Keratinocyte (primary cell): ENCODE measurements at regions not wholly inside any gene's neighbourhood (a gene's known extent, or its start where the extent isn't known, plus 50 kb on each side); places are given as distances from the start of the nearest gene placed in this dataset.
"Not testable (repeated sequence)": the region's sequence is repeated elsewhere in the genome, so short reads cannot be mapped to it uniquely, and the experiment has no call there.

Experiments used
- DNase-seq: peaks from one replicate; pipeline ENCODE4 v3.0.0-alpha.2; 2011; ENCODE audit warnings: low read depth, missing footprints, low spot score
- FAIRE-seq: peaks from 2 replicates; lab custom pipeline; 2011; peaks lifted over from hg19 to GRCh38; lab: Jason Lieb, UNC
- H2AFZ ChIP-seq: 2 replicates; pipeline ENCODE4 v1.6.0; 2012; ENCODE audit warnings: low read length, control low read depth, inconsistent platforms; ENCODE audit not compliant: control insufficient read depth
- H3K27ac ChIP-seq: 2 replicates; pipeline ENCODE4 v1.5.1; 2011; ENCODE audit warnings: low read length; ENCODE audit not compliant: control insufficient read depth, insufficient read depth
- H3K27me3 ChIP-seq: 3 replicates; pipeline ENCODE4 v1.6.0; 2011; ENCODE audit warnings: low read length; ENCODE audit not compliant: control insufficient read depth, insufficient read depth; ENCODE audit errors: extremely low read depth
- H3K36me3 ChIP-seq, 2 experiments: 2 replicates in 1 of 2; 3 replicates in 1 of 2; pipeline ENCODE4 v1.5.1; 2011; ENCODE audit warnings: low read length in 2 of 2, mild to moderate bottlenecking in 1 of 2; ENCODE audit not compliant: control insufficient read depth in 2 of 2, insufficient read depth in 2 of 2; ENCODE audit errors: extremely low read depth in 1 of 2
- H3K4me1 ChIP-seq: 3 replicates; pipeline ENCODE4 v1.5.1; 2011; ENCODE audit warnings: low read length; ENCODE audit not compliant: control insufficient read depth, insufficient read depth; ENCODE audit errors: extremely low read depth
- H3K4me2 ChIP-seq: 3 replicates; pipeline ENCODE4 v1.6.0; 2011; ENCODE audit warnings: low read depth, low read length; ENCODE audit not compliant: control insufficient read depth, insufficient read depth; ENCODE audit errors: extremely low read depth
- H3K4me3 ChIP-seq, 3 experiments: fragments of 200-600 bp in 1 of 3; sonication (generic) in 1 of 3; 2 replicates in 2 of 3; 3 replicates in 1 of 3; pipeline ENCODE4 v1.5.1; 2011 to 2016; ENCODE audit warnings: low read length in 3 of 3, mild to moderate bottlenecking in 3 of 3, control low read depth in 2 of 3, inconsistent platforms in 1 of 3, low read depth in 1 of 3, mixed read lengths in 1 of 3, mixed run types in 1 of 3, moderate library complexity in 1 of 3; ENCODE audit not compliant: control insufficient read depth in 2 of 3, insufficient read depth in 2 of 3; ENCODE audit errors: extremely low read depth in 1 of 3
- H3K79me2 ChIP-seq: 2 replicates; pipeline ENCODE4 v1.6.0; 2012; ENCODE audit warnings: low read length; ENCODE audit not compliant: control insufficient read depth, insufficient read depth
- H3K9ac ChIP-seq: 3 replicates; pipeline ENCODE4 v1.6.0; 2011; ENCODE audit warnings: low read length; ENCODE audit not compliant: control insufficient read depth, insufficient read depth; ENCODE audit errors: extremely low read depth
- H3K9me1 ChIP-seq: 3 replicates; pipeline ENCODE4 v1.6.0; 2011; ENCODE audit warnings: low read length; ENCODE audit not compliant: control insufficient read depth, insufficient read depth; ENCODE audit errors: extremely low read depth
- H3K9me3 ChIP-seq: 2 replicates; pipeline ENCODE4 v1.5.1; 2012; ENCODE audit warnings: low read depth, low read length; ENCODE audit not compliant: control insufficient read depth
- H4K20me1 ChIP-seq: 3 replicates; pipeline ENCODE4 v1.6.0; 2011; ENCODE audit warnings: low read length; ENCODE audit not compliant: control insufficient read depth, insufficient read depth; ENCODE audit errors: extremely low read depth
- EZH2 ChIP-seq: IDR thresholded peaks from one replicate; pipeline ENCODE4 v1.6.1; 2012; ENCODE audit warnings: inconsistent platforms, mild to moderate bottlenecking, low read length, moderate library complexity
- dilution Hi-C: fragments of 300-500 bp; cut with MboI; formaldehyde crosslinking; loops from one replicate; pipeline ENCODE4 v1.7.0; 2020; ENCODE audit warnings: low sequenced_read_pairs; ENCODE audit not compliant: extremely low pct_ligation_motif_present
- TF ChIP-seq, protein P1 (sequence below), 3 experiments: IDR thresholded peaks in 1 of 3; conservative IDR thresholded peaks in 1 of 3; optimal IDR thresholded peaks in 1 of 3; 2 replicates in 2 of 3; 3 replicates in 1 of 3; pipeline versions ENCODE3 to v1.5.1; 2011; ENCODE audit warnings: low read length in 3 of 3, mild to moderate bottlenecking in 3 of 3, moderate library complexity in 2 of 3, control low read depth in 1 of 3, inconsistent platforms in 1 of 3; ENCODE audit not compliant: insufficient read depth in 2 of 3; ENCODE audit errors: extremely low read depth in 1 of 3

DNA sequence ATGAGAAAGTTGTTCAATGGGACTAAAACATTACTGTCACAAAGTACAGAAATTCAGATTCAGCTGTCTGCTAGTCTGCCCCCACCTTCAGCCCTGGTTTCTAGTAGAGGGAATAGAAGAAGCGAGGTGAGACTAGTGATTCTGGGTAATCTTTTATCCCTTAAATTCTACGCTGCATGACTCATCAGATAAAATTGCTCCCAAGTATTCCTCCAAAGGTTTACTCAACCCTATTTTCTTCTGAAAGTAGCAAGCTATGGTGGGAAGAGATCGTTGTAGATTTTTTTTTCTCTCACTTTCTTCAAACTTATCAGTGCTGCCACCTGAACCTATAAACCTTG lies 318.9 kb upstream of the RIOK2 start:
- H3K27ac ChIP-seq = no peak overlapping the region

DNA sequence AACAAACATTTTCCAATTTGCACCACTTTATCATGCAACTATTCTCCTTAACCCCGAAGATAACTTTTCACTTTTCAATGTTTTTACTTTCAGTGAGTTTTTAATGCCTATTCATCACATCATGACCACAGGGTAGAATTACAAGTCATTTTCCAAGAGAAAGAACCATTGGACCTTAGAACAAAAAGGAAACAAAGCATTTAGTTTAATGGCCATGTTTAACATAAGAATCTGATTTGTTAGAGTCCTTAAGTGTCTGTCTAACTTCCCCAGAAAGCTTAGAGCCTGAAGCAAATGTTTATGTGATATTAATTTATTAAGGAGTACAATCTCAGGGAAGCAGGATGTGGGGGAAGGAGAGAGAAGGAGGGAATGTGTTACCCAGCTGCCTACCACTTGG lies 325.8 kb upstream of the RIOK2 start:
- no peak overlapping the region for H3K4me2 ChIP-seq
- DNase-seq = no peak
- no peaks in the 10 kb centered on the region for H3K9me1 ChIP-seq
- H4K20me1 ChIP-seq = no peaks in the 10 kb centered on the region
- no peaks in the 10 kb centered on the region for H3K36me3 ChIP-seq
- no peaks in the 10 kb centered on the region for H3K4me1 ChIP-seq
- no peak overlapping the region for H3K9ac ChIP-seq
- no peak overlapping the region for H3K27ac ChIP-seq
- no peak overlapping the region for H3K4me3 ChIP-seq
- no peaks in the 10 kb centered on the region for H3K9me3 ChIP-seq
- FAIRE-seq = no peak
- dilution Hi-C loops = no loop called here
- no peak overlapping the region for H2AFZ ChIP-seq
- TF ChIP-seq, protein P1, sequence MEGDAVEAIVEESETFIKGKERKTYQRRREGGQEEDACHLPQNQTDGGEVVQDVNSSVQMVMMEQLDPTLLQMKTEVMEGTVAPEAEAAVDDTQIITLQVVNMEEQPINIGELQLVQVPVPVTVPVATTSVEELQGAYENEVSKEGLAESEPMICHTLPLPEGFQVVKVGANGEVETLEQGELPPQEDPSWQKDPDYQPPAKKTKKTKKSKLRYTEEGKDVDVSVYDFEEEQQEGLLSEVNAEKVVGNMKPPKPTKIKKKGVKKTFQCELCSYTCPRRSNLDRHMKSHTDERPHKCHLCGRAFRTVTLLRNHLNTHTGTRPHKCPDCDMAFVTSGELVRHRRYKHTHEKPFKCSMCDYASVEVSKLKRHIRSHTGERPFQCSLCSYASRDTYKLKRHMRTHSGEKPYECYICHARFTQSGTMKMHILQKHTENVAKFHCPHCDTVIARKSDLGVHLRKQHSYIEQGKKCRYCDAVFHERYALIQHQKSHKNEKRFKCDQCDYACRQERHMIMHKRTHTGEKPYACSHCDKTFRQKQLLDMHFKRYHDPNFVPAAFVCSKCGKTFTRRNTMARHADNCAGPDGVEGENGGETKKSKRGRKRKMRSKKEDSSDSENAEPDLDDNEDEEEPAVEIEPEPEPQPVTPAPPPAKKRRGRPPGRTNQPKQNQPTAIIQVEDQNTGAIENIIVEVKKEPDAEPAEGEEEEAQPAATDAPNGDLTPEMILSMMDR (optimal IDR thresholded peaks at IDR 0.05 in 1 of 3, IDR thresholded peaks at IDR 0.05 in 1 of 3, conservative IDR thresholded peaks at IDR 0.05 in 1 of 3; ENCODE audit: extremely low read depth in 1 of 3, insufficient read depth in 2 of 3, low read length in 3 of 3) = no peak
- TF ChIP-seq EZH2 = no peak
- H3K27me3 ChIP-seq = no peaks in the 10 kb centered on the region
- H3K79me2 ChIP-seq = no peaks in the 10 kb centered on the region

More for the DNA sequence above, 318.9 kb upstream of the RIOK2 start:
- H3K27me3 ChIP-seq = no peaks in the 10 kb centered on the region
- no peak for TF ChIP-seq EZH2
- TF ChIP-seq, protein P1 (optimal IDR thresholded peaks at IDR 0.05 in 1 of 3, IDR thresholded peaks at IDR 0.05 in 1 of 3, conservative IDR thresholded peaks at IDR 0.05 in 1 of 3; ENCODE audit: extremely low read depth in 1 of 3, insufficient read depth in 2 of 3, low read length in 3 of 3) = no peak
- no peak overlapping the region for H3K4me3 ChIP-seq
- H2AFZ ChIP-seq = no peak overlapping the region
- DNase-seq = no peak
- H3K9me1 ChIP-seq = no peaks in the 10 kb centered on the region
- peaks cover 6% of the 10 kb centered on the region for H3K4me1 ChIP-seq
- H3K9me3 ChIP-seq = no peaks in the 10 kb centered on the region
- no peak overlapping the region for H3K9ac ChIP-seq
- no peaks in the 10 kb centered on the region for H3K36me3 ChIP-seq
- dilution Hi-C loops = no loop called here
- FAIRE-seq = peak; percentile 52
- no peaks in the 10 kb centered on the region for H4K20me1 ChIP-seq
- no peaks in the 10 kb centered on the region for H3K79me2 ChIP-seq
- H3K4me2 ChIP-seq = no peak overlapping the region

DNA sequence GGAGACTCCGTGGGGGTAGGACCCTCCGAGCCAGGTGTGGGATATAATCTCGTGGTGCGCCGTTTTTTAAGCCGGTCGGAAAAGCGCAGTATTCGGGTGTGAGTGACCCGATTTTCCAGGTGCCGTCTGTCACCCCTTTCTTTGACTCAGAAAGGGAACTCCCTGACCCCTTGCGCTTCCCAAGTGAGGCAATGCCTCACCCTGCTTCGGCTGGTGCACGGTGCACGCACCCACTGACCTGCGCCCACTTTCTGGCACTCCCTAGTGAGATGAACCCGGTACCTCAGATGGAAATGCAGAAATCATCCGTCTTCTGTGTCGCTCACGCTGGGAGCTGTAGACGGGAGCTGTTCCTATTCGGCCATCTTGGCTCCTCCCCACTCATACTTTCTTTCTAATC lies 336.5 kb upstream of the RIOK2 start:
- H3K27me3 ChIP-seq, H3K9me1 ChIP-seq, FAIRE-seq, H3K9me3 ChIP-seq, H2AFZ ChIP-seq, H3K36me3 ChIP-seq, H3K9ac ChIP-seq, H3K4me1 ChIP-seq, H3K27ac ChIP-seq, H4K20me1 ChIP-seq, DNase-seq, H3K4me2 ChIP-seq, H3K79me2 ChIP-seq, H3K4me3 ChIP-seq, dilution Hi-C loops: not testable (repeated sequence)

DNA sequence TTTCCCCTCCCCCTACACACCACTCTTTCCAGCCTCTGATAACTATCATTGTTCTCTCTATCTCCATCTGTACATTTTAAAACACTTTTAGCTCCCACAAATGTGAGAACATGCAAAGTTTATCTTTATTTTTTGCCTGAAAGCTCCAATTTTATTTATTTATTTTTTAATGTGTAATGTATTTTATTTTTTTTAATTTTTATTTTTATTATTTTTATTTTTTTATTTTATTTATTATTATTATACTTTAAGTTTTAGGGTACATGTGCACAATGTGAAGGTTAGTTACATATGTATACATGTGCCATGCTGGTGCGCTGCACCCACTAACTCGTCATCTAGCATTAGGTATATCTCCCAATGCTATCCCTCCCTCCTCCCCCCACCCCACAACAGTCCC lies 340.3 kb upstream of the RIOK2 start:
- H3K27me3 ChIP-seq, DNase-seq, H3K79me2 ChIP-seq, H3K4me3 ChIP-seq, H3K9me1 ChIP-seq, H3K4me2 ChIP-seq, H3K36me3 ChIP-seq, H3K4me1 ChIP-seq, FAIRE-seq, H2AFZ ChIP-seq, dilution Hi-C loops, H4K20me1 ChIP-seq, H3K27ac ChIP-seq, H3K9me3 ChIP-seq, H3K9ac ChIP-seq: not testable (repeated sequence)
